WI38 (cell line): ENCODE measurements at regions not wholly inside any gene's neighbourhood (a gene's known extent, or its start where the extent isn't known, plus 50 kb on each side); places are given as distances from the start of the nearest gene placed in this dataset.

Experiments used
- H3K4me3 ChIP-seq: 2 replicates; pipeline ENCODE4 v1.5.1; 2011; ENCODE audit warnings: low read depth, mild to moderate bottlenecking, control low read depth, low read length
- TF ChIP-seq, protein P1 (sequence below): IDR thresholded peaks from 2 replicates; pipeline ENCODE4 v1.5.1; 2012; ENCODE audit warnings: low read depth, mild to moderate bottlenecking, control low read depth, low read length

DNA sequence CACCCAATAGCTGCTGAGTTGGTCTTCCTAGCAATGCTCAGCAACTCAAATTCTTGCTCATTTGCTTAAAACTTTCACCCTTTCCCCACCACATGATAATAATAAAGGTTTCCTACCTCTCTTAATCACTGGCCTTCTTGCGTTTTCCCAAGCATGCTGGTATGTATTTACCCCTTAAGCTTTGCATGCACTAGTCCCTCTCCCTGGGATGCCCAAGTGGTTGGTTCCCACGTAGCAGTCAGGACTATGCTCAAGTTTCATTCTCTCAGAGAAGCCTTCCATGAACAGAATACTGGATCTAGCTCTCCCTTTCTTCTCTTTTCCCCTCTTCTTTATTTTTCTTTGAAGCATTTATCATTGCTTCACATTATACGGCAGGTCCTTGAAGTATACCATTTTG lies 108.8 kb downstream of the KBTBD8 start:
- TF ChIP-seq, protein P1, sequence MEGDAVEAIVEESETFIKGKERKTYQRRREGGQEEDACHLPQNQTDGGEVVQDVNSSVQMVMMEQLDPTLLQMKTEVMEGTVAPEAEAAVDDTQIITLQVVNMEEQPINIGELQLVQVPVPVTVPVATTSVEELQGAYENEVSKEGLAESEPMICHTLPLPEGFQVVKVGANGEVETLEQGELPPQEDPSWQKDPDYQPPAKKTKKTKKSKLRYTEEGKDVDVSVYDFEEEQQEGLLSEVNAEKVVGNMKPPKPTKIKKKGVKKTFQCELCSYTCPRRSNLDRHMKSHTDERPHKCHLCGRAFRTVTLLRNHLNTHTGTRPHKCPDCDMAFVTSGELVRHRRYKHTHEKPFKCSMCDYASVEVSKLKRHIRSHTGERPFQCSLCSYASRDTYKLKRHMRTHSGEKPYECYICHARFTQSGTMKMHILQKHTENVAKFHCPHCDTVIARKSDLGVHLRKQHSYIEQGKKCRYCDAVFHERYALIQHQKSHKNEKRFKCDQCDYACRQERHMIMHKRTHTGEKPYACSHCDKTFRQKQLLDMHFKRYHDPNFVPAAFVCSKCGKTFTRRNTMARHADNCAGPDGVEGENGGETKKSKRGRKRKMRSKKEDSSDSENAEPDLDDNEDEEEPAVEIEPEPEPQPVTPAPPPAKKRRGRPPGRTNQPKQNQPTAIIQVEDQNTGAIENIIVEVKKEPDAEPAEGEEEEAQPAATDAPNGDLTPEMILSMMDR, result no peak
- no peak overlapping the region for H3K4me3 ChIP-seq

DNA sequence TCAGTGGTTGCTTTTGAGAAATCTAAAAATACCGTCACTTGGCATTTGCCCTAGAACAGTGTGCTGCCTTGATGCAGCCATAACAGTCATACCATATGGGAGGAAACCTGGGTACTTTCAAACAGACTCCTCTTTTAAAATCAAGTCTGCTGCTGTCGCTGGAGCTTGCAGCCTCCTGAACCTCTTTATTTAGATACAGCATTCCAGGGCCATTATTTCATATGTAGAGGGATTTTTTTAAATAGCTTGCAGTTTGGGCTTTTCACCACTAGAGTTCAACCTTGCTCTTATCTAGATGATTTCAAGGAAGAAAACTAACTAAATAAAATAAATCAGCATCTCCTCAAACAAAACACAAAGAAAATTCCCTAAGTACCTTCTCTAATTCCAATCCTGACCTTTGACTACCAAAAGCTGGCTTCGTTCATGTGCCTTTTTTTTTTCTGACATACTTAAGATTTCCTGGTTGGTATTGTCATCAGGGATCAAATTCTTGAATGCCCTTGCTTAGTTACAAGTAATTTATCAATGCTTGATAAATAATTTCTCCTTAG lies 111.6 kb downstream of the KBTBD8 start:
- TF ChIP-seq, protein P1, result peak; percentile 63
- H3K4me3 ChIP-seq, result no peak overlapping the region

DNA sequence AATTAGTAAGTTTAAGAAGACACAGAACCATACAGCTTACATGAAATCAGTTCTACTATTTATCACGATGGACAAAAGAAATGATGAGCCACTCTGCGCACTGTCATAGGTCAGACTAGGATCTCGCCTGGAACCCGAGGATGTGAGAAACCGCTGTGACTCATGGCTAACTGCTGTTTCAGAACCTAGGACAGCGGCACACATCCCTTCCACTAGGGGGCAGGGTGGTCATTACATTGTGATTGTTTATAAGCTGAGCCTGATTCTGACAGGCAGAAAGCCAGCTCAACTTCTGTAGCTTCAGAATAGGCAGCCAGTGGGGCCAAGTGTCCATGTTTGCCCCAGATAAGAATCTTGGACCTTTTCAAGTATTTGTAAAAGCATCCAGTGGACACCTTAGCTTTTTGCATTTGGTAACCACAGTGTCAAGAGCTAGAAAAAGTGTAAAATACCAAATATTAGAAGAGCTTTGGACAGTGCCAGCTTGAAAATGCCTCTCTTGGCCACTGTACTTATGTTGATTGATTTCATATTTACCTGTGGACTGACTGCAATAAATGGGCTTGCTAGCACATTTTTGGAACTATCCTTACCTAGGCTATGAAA lies 115.8 kb downstream of the KBTBD8 start:
- no peak overlapping the region for H3K4me3 ChIP-seq
- TF ChIP-seq, protein P1, result peak; percentile 90

DNA sequence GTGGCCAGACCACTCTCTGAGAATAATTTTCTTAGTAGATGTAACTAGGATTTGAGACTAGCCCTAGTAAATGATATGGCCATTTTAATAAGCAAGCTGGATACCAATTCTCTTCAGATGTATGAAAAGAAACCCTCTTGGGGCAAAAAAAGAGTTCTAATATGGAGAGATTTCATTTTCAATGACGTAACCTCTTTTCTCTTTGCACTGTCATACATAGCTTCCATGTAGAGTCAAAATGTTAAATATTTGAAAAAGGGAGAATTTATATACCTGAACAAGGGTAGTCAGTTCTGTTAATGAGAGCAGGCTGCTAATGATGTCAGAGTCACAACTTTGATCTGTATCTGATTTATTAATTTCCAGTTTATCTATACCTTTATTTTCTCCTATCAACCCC lies 120.0 kb downstream of the KBTBD8 start:
- TF ChIP-seq, protein P1, result no peak

DNA sequence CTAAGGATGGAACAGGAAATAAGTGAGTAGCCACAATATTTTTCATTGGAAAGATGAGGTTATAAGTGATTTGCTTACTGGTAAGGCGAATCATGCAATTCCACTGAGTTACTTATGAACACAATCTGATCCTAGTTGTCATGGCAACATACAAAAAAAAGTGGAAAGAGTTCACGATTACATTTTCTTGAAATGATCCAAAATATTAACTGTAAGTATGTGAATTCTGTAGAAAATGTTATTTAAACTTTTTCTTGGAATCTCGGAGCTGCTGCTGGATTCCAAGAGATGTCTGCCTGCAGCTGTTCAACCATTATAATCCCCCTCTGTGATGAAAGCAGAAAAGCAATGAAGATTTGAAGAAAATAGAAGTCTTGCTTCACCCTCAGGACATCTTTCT lies 120.5 kb downstream of the KBTBD8 start:
- no peak overlapping the region for H3K4me3 ChIP-seq
- TF ChIP-seq, protein P1, result no peak

More for the DNA sequence above, 120.0 kb downstream of the KBTBD8 start:
- H3K4me3 ChIP-seq, result no peak overlapping the region

DNA sequence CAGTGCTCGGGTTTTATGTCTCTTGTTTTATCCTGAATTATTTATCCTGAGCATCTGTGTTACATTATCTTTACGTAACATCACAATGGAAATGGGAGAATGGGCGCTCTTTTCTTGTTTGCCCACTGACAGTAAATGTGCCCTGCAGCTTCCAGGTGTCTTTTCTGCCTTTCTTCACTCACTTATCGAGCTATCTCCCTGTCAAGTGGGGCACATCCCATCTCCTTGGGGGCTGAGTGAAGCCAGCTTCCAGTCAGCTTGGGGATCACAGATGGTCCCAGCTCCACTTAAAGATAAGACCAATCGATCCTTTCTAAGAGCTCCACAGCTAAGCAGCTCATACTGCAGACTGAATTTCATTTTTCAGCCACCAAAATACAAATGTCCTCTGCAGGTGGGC lies 125.8 kb downstream of the KBTBD8 start:
- no peak overlapping the region for H3K4me3 ChIP-seq

DNA sequence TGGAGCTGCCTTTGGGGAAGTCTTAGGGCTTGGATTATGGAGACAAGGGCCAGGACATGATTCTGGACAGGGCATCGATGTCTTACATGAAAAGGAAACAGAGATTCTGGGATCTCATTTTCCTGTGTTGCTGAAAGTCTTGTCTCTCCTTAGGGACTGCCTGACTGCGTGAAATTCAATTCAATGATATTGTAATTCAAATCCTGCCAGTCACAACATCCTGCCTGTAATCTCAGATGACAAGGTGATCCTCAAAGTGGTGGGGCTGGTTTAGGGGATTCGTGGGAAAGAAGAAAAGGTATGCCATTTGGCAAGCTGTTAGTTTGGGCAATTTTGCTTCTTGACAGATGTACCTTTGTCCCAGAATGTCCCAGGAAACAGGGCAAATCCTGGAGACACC lies 129.1 kb downstream of the KBTBD8 start:
- H3K4me3 ChIP-seq, result no peak overlapping the region
- TF ChIP-seq, protein P1, result no peak

More for the DNA sequence above, 125.8 kb downstream of the KBTBD8 start:
- TF ChIP-seq, protein P1, result no peak
